HG03108 (cell line): ENCODE measurements at regions not wholly inside any gene's neighbourhood (a gene's known extent, or its start where the extent isn't known, plus 50 kb on each side); places are given as distances from the start of the nearest gene placed in this dataset.
"Not testable (repeated sequence)": the region's sequence is repeated elsewhere in the genome, so short reads cannot be mapped to it uniquely, and the experiment has no call there.

Experiments used
- ATAC-seq: cut with Tn5 transposase; IDR thresholded peaks from one replicate; pipeline ENCODE4 v1.9.1; 2021; ENCODE audit warnings: moderate library complexity; ENCODE audit not compliant: unreplicated experiment

DNA sequence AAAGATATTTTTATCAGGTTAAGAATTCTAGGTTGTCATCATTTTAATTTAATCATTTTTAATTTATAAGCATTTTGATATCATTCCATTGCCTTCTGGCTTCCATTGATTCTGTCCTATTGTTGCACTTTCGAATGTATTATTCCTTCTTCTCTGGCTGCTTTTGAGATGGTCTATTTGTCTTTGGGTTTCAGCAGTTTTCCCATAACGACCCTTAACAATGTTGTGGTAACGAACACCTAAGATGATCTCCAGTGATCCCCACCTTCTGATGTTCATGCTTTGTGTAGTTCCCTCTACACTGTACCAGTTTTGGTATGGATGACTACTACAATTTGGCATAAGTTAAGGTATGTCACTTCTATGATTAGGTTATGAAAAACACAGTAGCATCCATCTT lies 59.9 kb downstream of the MINAR1 start:
- no peak for ATAC-seq

DNA sequence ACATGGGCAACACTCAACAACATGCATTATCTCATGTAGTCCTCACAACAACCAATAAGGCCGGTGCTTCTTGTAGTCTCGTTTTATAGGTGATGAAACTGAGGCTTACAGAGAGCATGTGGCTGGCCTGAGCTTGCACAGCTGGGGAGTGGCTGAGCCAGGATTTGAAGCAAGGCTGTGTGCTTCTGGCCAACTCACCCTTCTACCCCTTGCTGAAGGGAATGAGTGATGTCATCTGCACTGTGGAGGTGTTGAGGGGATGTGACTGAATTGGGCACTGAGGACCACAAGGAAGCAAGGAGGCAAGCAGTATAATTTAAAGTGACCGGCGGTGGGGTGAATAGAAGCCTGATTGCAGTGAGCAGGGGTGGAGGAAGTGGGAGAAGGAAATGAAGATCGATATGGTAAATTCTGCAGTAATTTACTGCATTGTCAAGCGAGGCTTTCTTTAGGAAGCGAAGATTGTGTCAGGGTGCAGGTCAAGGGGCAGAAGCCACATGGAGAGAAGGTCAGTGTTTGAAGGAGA lies 62.3 kb downstream of the MINAR1 start:
- ATAC-seq, result no peak

DNA sequence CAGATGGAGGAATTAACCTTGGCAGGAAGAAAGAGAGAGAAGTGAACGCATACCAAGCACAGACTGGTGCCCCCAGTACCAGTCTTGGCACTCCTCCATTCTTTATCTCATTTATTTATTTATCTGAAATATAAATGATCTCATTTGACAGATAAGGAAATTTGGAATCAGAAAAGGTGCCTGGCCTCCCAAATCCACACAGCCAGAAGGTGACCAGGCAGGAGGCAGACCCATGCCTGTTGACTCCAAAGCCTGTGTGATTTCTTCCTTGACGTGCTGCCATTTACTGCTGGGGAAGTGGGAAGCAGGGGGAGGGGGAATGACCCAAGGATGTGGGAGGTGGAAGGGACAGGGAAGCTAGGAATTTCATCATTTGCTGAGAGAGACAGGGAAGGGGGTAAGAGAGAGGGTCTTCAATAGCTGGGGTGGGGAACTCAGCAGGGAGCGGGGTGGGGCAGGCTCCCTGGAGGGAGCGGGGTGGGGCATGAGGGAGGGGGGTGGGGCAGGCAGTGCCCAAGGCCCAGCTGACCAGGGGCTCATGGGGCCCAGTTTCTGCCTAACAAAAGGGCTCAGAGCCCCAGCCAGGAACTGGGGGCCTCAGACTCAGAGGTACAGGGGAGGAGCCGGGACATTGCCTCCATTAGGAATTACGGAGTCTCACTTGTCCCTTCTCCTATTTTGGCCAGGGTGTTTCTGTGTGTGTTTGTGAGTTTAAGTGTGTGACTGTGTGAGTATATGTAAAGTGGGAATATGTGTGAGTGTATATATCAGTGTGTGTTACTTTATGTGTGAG lies 63.0 kb downstream of the MINAR1 start:
- no peak for ATAC-seq

DNA sequence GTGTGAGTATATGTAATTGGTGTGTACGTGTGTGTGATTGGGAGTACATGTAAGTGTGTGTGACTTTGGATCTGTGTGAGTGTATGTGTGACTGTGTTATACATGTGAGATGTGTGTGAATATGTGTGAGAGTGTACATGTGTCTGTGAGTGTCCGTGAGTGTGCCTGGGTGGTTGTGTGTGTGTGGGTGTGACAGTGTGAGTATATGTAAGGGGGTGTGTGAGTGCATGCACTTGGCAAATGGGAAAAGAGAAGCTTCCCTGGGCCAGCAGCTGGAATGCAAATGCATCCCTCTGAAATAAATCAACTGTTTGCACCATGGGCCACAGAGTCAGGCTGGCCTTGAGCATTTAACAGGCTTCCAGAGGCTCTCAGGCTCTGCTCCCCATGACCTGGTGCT lies 63.6 kb downstream of the MINAR1 start:
- no peak for ATAC-seq

DNA sequence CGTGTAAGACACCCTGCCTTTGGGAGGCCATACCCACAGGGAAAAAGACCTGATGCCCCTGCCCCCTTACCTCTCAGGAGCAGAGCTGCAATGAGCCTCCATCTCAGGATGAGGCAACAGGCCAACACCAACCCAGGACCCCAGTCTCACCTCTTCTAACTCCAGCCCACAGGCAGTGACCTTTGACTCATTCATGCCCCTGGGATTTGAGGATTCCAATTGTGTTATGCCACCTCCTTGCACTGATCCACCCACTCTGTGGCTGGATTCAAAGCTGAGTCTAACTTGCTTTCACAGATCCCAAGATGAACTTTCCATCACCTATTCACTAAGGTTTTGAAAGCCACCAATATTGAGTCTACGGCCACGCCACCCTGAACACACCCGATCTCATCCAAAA lies 64.7 kb downstream of the MINAR1 start:
- ATAC-seq, result no peak

DNA sequence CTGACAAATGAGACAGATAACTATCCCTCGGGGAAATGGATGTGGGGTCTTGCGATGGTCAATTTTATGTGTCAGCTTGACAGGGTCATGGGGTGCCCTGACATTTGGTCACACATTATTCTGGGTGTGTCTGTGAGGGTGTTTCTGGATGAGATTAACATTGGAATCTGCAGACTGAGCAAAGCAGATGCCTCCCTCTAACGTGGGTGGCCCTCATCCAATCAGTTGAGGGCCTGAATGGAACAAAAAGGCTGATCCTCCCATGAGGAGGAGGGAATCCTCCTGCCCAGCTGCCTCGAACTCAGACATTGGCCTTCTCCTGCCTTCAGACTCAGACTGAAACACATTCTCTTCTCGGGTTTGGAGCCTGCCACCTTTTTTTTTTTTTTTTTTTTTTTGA lies 69.0 kb downstream of the MINAR1 start:
- no peak for ATAC-seq

DNA sequence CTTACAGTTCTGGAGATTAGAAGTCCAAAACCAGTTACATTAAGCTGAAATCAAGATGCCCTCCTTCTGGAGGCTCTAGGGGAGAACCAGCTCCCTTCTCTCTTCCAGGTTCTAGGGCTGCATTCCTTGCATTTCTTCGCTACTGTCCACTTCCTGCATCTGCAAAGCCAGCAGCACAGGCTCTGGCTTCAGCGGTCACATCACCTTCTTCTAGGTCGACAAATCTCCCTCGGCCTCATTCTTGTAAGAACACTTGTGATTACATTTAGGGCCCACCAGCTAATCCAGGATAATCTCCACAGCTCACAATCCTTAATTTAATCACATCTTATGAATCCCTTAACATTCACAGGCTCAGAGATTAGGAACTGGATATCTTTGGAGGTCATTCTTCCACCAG lies 73.8 kb downstream of the MINAR1 start:
- no peak for ATAC-seq

DNA sequence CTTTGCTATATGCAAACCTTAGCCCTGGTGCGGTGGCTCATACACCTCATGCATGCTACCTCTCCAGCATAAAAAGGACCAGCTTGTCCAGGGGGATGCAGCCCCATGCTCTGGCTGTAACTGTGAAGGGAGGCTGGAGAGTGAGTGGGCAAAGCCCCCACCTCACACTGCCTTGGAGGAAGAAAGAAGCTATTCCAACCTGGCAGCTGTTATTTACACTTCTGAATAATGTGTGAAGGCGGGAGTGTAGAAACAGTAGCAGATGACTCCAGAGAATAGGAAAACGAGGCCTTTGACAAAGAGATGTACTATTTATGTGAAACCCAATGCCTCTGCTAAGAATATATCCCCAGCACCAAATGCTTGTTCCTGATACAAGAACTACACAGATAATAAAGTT lies 80.7 kb downstream of the MINAR1 start:
- ATAC-seq, result not testable (repeated sequence)

DNA sequence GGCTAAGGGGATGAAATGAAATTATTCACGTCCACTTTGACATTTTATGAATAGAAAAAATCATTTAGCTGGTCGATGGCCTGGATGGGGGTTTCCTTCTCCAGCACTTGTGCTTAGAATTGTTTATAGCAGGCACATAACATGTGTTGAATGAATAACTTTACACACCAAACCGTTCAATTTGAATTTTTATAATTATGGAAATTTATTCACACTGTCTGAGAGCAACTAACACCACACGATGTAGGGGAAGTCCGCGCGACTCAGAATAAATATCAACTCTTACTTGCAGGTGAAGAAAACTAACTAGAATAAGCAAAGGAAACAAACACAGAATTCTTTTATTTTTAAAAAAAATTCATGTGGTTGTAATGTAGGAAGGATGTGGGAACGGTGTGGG lies 81.3 kb downstream of the MINAR1 start:
- ATAC-seq, result no peak

DNA sequence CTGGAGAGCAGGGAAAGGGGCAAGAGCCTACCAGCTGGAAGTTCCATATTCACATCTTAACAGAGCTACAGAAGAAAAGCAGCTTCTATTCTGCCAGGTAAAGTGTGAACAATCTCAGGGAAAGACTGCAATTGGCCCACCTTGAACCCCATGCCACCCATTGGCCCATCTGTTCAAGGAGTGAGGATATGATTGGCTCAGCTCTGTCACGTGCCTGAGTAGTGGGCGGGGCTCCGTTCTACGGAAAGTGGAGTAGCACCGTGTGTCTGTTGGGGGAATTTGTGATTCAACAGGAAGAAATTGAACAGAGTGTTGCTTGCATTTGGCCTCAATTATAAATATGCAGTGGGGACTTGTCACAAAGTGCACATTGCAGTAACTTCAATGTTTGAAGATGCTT lies 81.8 kb downstream of the MINAR1 start:
- no peak for ATAC-seq

DNA sequence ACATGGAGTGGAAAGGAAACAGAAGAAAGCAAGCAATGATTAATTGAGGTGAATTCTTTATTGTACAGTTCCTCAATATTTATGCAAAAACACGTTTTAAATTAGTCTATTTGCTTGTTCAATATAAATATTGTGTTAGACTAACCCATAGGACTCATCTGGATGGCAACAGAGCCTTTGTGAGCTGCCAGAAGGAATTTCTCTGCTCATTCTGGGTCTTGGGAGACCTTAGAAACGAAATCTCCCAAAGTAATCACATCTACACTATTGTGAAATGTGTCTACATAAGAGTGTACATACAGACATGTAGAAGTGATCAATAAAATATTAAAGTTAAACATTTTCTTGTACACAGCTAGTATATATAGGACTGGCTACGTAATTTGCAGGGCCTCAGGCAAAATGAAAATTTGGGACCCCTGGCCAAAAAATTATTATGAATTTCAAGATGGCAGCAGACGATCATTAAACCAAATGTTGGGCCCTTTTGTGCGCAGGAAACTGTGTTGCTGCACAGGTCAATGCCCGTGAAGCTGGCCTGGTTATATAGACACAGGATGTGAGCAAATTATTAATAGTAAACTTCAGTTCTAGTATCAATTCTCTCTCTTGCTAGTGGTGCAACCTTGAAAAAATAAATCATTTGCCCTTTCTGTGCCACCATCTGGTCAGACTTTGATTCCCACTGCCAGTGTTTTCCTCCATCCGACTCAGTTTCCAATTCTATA lies 83.3 kb downstream of the MINAR1 start:
- ATAC-seq, result no peak

DNA sequence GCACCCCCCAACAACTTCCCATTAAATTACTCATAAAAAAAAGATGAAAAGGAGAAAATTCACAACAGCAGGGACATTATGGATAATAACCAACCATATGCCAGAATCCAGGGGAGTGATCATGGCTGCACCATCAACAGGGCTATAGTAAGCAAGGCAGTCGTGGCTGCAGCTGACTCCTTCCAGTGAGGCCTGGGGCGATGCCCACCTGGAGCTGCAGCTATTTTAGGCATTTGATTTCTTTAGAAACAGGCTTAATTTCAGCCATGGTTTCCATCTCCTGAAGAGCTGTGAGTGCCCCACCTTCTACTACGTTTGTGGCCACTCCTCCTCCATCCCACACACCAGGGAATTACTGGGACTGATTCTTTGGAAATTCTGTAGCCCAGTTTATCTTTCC lies 84.0 kb downstream of the MINAR1 start:
- no peak for ATAC-seq

DNA sequence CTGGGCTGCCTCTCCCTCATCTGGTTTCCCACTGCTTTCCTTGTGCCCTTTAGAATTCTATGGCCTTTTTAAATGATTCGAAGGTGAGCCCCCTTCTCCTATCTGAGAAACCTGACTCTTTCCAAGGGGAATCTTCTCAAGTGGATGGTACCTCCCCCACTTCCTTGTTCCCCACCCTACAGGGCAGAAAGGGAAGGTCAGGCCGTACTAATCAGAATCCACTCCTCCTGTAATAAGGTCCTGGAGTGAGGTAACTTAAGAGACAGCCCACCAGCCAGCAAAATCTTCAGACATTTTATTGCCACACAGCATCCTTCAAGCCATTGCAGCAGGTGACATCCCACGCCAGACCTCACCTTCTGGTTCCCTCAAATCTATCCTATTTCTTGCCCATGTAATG lies 84.5 kb downstream of the MINAR1 start:
- ATAC-seq, result no peak

DNA sequence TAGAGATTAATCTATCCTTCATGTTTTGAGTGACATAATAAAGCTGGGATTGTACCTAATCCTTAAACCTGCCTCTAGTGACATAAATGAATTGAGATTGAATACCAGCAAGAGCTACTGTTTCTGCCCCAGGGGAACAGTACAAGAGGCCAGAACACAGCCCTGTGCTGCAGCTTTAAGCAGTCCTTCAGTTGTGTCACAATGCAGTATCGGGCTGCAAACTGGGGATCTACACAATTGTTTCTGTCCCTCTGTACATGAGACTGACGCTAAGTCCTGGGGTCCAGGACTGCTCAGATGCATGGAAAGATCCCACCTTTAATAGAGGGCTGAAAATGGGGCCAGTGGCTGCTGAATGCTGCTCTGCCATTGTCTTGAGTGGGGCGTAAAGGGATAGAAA lies 87.5 kb downstream of the MINAR1 start:
- no peak for ATAC-seq

DNA sequence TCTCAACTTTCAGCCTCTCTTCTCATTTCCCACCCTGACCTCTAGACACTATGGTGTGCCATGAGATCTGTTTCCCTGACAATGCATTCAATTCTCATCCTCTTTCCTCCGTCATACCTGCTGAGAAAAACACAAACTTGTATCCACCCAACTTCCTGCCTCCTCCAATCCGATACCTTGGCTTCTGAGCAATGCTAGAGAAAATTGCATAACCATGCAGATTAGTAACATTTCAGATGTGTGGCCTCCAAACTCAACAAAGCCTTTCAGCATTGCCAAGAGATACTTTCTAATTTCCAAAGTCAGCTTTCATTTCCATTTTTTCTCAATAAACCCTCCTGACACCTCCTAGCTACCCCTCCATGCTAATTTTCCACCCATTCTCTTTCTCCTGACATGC lies 88.5 kb downstream of the MINAR1 start:
- ATAC-seq, result no peak

DNA sequence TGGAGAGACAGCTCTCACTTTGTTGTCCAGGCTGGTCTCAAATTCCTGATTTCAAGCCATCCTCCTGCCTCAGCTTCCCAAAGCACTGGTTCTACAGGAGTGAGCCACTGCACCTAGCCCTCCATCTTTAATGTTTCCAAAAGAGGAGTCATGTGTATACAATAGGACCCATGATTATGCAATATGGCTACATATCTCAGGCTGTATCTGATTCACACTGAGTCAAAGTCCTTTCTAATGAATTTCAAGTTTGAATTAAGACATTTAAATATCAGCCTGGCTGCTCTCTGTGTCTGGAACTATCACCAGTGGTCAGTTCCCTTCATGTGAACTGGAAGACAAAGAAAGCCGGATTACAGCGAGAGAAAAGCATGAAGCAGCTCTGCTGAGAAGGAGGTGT lies 90.5 kb downstream of the MINAR1 start:
- ATAC-seq, result no peak

DNA sequence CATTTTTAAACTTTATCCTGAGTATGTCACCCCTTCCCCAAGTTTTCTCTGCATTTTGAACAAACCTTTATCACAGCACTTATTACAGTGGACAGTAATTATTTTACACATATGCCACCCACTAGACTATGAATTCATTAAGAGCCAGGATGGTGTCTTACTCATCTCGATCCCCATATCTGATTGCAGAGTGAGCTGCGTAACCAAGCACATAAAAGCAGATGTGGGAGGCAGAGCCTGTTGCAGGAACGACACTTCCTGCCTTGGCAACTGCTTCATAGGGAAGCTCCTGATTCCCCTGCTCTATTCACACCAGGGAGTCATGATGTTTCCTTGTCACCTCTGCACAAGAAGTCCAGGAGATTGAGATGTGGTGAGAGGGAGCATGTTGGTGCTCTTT lies 91.1 kb downstream of the MINAR1 start:
- ATAC-seq, result no peak

DNA sequence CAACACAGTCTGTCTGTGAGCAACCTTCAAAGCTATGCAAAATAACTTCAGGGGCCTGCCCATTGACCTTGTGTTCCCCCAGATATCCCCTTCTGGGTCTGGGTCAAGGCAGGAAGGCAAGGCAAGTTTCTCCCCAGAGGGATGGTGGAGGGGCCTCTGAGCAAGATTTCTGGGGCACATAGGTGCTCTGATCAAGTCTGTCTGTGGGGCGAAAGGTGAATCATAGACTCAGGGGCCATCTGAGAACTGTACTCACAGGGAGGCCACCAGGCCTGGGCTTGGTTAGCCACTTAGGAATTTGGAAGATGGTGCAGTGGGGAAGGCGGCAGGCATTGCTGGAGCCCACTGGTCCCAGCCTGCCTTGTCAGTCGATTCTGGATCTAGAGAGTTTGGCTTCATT lies 92.4 kb downstream of the MINAR1 start:
- ATAC-seq, result no peak

DNA sequence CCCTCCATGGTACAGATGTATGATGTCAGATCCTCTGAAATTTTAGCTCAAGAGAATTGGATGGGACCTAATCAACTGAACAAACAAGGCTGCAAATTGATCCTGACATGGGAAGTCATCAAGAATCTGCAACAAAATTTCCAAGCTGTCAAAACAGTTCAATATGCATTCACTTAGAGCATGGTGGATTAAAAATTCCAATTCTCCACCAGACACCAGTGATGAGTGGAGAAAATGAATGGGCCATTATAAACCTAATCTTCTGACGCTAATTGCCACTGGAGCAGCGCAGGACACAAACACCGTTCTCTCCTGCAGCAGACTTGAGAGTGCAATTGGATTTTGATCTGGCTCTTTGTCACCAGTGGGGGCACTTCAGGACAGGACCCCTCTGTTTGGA lies 94.2 kb downstream of the MINAR1 start:
- no peak for ATAC-seq

DNA sequence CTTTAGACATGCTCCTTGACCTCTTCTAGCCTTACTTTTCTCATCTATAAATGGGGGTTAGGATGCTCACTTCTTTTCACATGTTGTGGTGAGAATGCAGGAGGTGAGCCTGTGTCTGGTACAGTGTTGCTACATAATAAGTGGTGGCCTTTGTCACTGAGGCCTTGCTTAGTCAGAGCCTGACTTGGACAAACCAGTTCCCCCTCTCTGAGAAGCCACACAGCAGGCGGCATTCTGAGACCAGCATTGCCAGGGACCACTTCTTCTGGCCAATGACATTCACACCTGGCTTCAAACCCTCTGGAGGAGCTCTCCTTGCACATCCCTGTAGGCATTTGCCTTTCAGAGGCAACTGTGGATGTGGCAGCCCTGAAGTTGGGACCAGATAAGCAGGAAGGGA lies 95.7 kb downstream of the MINAR1 start:
- ATAC-seq, result no peak

DNA sequence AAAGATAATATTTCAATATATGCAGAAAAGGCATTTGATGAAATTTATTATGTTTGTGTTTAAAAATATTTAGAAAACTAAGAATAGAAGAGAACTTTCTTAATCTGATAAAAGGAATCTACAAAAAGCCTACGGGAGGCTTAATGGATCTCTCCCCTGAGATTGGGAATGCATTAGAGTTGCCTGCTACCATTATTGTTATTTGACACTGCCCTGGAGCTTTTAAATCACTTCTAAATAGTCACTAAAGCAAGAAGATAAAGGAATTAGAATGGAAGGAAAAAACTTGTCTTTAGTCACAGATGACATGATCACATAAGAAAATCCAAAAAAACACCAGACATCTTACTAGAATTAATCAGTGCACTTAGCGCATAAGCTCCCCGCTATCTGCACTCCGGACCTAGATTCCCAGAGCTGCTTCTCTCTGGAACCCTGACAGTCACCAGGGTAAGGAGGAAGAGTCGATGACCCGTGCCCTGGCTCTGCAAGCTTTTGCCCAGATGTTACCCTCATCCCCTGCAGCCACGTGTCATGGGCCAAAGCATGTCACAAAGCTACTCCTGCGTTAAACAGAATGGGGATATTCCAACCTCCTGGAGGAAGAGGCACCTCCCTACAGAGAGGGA lies 97.1 kb downstream of the MINAR1 start:
- ATAC-seq, result no peak

DNA sequence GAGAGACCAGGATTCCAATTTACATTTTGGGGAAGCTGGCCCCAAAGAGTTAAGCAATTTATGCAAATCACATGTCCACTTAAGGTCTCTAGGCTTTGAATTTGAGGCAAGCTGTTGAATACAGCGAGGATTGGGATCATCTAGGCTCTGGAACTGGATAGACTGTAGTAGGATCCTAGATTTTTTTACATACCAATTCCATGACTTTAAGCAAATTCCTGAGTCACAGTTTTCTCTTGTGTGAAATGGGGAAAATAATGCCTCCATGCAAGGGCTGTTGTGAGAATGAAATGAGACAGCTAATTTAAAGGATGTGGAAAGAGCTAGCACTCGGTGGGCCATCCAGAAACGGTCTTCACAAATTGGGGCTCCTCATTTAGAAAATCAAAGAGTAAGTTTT lies 103.4 kb downstream of the MINAR1 start:
- ATAC-seq, result no peak
